HG03060 (cell line): ENCODE measurements at regions not wholly inside any gene's neighbourhood (a gene's known extent, or its start where the extent isn't known, plus 50 kb on each side); places are given as distances from the start of the nearest gene placed in this dataset.

ENCODE experiments used
- ATAC-seq: cut with Tn5 transposase; IDR thresholded peaks from one replicate; pipeline ENCODE4 v1.9.1; 2021; ENCODE audit warnings: low read depth, moderate number of reproducible peaks; ENCODE audit not compliant: unreplicated experiment

- no peak for ATAC-seq
These were observed 103.4 kb downstream of the QRFPR start for GRCh38 chr4:121277194-121278105.

- ATAC-seq: no peak
These were observed 107.6 kb downstream of the QRFPR start for GRCh38 chr4:121273191-121273590.

- ATAC-seq: peak; percentile 76
These were observed 108.3 kb downstream of the QRFPR start for GRCh38 chr4:121272526-121272925.

- no peak for ATAC-seq
These were observed 106.3 kb upstream of the TNIP3 start for GRCh38 chr4:121270389-121270788.

- no peak for ATAC-seq
These were observed 104.9 kb upstream of the TNIP3 start for GRCh38 chr4:121269001-121269400.

- ATAC-seq: no peak
These were observed 102.9 kb upstream of the TNIP3 start for GRCh38 chr4:121266982-121267381.

- ATAC-seq: peak; percentile 1
These were observed 92.9 kb upstream of the TNIP3 start for GRCh38 chr4:121256887-121257466.

- peak; percentile 100 for ATAC-seq
These were observed 92.0 kb upstream of the TNIP3 start for GRCh38 chr4:121255986-121256750.

GRCh38 chr4:121253961-121254360 is 89.8 kb upstream of the TNIP3 start:
- ATAC-seq: no peak

GRCh38 chr4:121252224-121252806 is 88.2 kb upstream of the TNIP3 start:
- ATAC-seq: no peak

GRCh38 chr4:121248747-121249146 is 84.6 kb upstream of the TNIP3 start:
- no peak for ATAC-seq

- no peak for ATAC-seq
These were observed 82.6 kb upstream of the TNIP3 start for GRCh38 chr4:121246698-121247097.

- ATAC-seq: no peak
These were observed 79.4 kb upstream of the TNIP3 start for GRCh38 chr4:121243485-121243884.

- no peak for ATAC-seq
These were observed 78.1 kb upstream of the TNIP3 start for GRCh38 chr4:121242188-121242750.

GRCh38 chr4:121239951-121240350 is 75.8 kb upstream of the TNIP3 start:
- no peak for ATAC-seq

GRCh38 chr4:121238461-121238860 is 74.3 kb upstream of the TNIP3 start:
- no peak for ATAC-seq

GRCh38 chr4:121237069-121237399 is 72.9 kb upstream of the TNIP3 start:
- ATAC-seq: no peak

- ATAC-seq: no peak
These were observed 72.4 kb upstream of the TNIP3 start for GRCh38 chr4:121236353-121237068.

GRCh38 chr4:121233982-121234381 is 69.9 kb upstream of the TNIP3 start:
- no peak for ATAC-seq

GRCh38 chr4:121229993-121230392 is 65.9 kb upstream of the TNIP3 start:
- no peak for ATAC-seq
